ENCODE measurements at regions not wholly inside any gene's neighbourhood (a gene's known extent, or its start where the extent isn't known, plus 50 kb on each side); places are given as distances from the start of the nearest gene placed in this dataset.

DNA sequence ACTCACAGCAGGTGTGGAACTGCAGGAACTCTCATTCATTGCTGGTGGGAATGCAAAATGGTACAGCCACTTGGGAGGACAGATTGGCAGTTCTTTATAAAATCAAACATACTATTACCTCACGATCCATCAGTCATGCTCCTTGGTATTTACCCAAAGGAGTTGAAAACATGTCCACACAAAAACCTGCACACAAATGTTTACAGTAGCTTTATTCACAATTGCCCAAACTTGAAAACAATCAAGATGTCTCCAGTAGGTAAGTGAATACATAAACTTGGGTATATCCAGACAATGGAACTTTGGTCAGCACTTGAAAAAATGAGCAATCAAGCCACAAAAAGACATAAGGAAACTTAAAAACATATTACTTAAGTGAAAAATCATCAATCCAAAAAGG lies 215.5 kb downstream of the IRX1 start:
- TF ChIP-seq, protein P1, sequence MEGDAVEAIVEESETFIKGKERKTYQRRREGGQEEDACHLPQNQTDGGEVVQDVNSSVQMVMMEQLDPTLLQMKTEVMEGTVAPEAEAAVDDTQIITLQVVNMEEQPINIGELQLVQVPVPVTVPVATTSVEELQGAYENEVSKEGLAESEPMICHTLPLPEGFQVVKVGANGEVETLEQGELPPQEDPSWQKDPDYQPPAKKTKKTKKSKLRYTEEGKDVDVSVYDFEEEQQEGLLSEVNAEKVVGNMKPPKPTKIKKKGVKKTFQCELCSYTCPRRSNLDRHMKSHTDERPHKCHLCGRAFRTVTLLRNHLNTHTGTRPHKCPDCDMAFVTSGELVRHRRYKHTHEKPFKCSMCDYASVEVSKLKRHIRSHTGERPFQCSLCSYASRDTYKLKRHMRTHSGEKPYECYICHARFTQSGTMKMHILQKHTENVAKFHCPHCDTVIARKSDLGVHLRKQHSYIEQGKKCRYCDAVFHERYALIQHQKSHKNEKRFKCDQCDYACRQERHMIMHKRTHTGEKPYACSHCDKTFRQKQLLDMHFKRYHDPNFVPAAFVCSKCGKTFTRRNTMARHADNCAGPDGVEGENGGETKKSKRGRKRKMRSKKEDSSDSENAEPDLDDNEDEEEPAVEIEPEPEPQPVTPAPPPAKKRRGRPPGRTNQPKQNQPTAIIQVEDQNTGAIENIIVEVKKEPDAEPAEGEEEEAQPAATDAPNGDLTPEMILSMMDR (tag by site-specific recombination; IDR thresholded peaks at IDR 0.05), result no peak
- TF ChIP-seq ZNF266 (tag by site-specific recombination; IDR thresholded peaks at IDR 0.05; ENCODE audit: low read depth) (no peak), ZNF274 (IDR thresholded peaks at IDR 0.05; ENCODE audit: low read length) (no peak), ZNF274 (tag by site-specific recombination; IDR thresholded peaks at IDR 0.05; ENCODE audit: borderline replicate concordance) (no peak), ZNF214 (tag by site-specific recombination; IDR thresholded peaks at IDR 0.05; ENCODE audit: borderline replicate concordance) (no peak)
- TF ChIP-seq, protein P2, sequence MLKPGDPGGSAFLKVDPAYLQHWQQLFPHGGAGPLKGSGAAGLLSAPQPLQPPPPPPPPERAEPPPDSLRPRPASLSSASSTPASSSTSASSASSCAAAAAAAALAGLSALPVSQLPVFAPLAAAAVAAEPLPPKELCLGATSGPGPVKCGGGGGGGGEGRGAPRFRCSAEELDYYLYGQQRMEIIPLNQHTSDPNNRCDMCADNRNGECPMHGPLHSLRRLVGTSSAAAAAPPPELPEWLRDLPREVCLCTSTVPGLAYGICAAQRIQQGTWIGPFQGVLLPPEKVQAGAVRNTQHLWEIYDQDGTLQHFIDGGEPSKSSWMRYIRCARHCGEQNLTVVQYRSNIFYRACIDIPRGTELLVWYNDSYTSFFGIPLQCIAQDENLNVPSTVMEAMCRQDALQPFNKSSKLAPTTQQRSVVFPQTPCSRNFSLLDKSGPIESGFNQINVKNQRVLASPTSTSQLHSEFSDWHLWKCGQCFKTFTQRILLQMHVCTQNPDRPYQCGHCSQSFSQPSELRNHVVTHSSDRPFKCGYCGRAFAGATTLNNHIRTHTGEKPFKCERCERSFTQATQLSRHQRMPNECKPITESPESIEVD (tag by site-specific recombination; IDR thresholded peaks at IDR 0.05), result no peak
